ENCODE measurements at regions not wholly inside any gene's neighbourhood (a gene's known extent, or its start where the extent isn't known, plus 50 kb on each side); places are given as distances from the start of the nearest gene placed in this dataset.

- TF ChIP-seq POLR2A (IDR thresholded peaks at IDR 0.05; ENCODE audit: borderline replicate concordance, extremely low read depth, insufficient read depth, insufficient read length): no peak
- TF ChIP-seq CTCF (IDR thresholded peaks at IDR 0.05 in 2 of 3, conservative IDR thresholded peaks at IDR 0.05 in 1 of 3; ENCODE audit: borderline replicate concordance in 1 of 3, insufficient read depth in 1 of 3, low read depth in 2 of 3, low read length in 2 of 3): no peak
- TF ChIP-seq FOSL1 (IDR thresholded peaks at IDR 0.05; ENCODE audit: low read depth): no peak
Measured at GRCh38 chr7:33789871-33790630, 115.3 kb upstream of the BMPER start.

Data from HCT116 (cell line).